GM21717 (cell line): ENCODE measurements at regions not wholly inside any gene's neighbourhood (a gene's known extent, or its start where the extent isn't known, plus 50 kb on each side); places are given as distances from the start of the nearest gene placed in this dataset.

Experiments
- ATAC-seq: cut with Tn5 transposase; IDR thresholded peaks from one replicate; pipeline ENCODE4 v1.9.1; 2021; ENCODE audit warnings: mild to moderate bottlenecking, moderate library complexity; ENCODE audit not compliant: unreplicated experiment

GRCh38 chr17:63325808-63326207 lies 120.3 kb downstream of the CYB561 start:
- ATAC-seq, result no peak

GRCh38 chr17:63329876-63330275 lies 116.2 kb downstream of the CYB561 start:
- no peak for ATAC-seq

- ATAC-seq, result no peak
Observed at GRCh38 chr17:63331301-63332061, 114.6 kb downstream of the CYB561 start.

- ATAC-seq, result no peak
Observed at GRCh38 chr17:63332286-63332685, 113.8 kb downstream of the CYB561 start.

GRCh38 chr17:63333869-63334268 lies 112.2 kb downstream of the CYB561 start:
- ATAC-seq, result no peak

- ATAC-seq, result no peak
Observed at GRCh38 chr17:63335831-63336230, 110.3 kb downstream of the CYB561 start.

GRCh38 chr17:63337579-63337978 lies 108.5 kb downstream of the CYB561 start:
- ATAC-seq, result no peak

- no peak for ATAC-seq
Observed at GRCh38 chr17:63338272-63338671, 107.8 kb downstream of the CYB561 start.

GRCh38 chr17:63341276-63341675 lies 104.8 kb downstream of the CYB561 start:
- no peak for ATAC-seq

- ATAC-seq, result no peak
Observed at GRCh38 chr17:63344383-63344782, 101.7 kb downstream of the CYB561 start.

- no peak for ATAC-seq
Observed at GRCh38 chr17:63345611-63346010, 100.5 kb downstream of the CYB561 start.

GRCh38 chr17:63347475-63347874 lies 98.6 kb downstream of the CYB561 start:
- no peak for ATAC-seq

GRCh38 chr17:63349478-63350000 lies 96.6 kb downstream of the CYB561 start:
- no peak for ATAC-seq

GRCh38 chr17:63350364-63350763 lies 95.7 kb downstream of the CYB561 start:
- ATAC-seq, result no peak

- ATAC-seq, result no peak
Observed at GRCh38 chr17:63354256-63354655, 91.8 kb downstream of the CYB561 start.

- ATAC-seq, result no peak
Observed at GRCh38 chr17:63356337-63356757, 89.8 kb downstream of the CYB561 start.

- ATAC-seq, result no peak
Observed at GRCh38 chr17:63358111-63358839, 87.8 kb downstream of the CYB561 start.

- ATAC-seq, result no peak
Observed at GRCh38 chr17:63358956-63359355, 87.2 kb downstream of the CYB561 start.

- ATAC-seq, result no peak
Observed at GRCh38 chr17:63361182-63361581, 84.9 kb downstream of the CYB561 start.

GRCh38 chr17:63362115-63362514 lies 84.0 kb downstream of the CYB561 start:
- ATAC-seq, result no peak

- ATAC-seq, result no peak
Observed at GRCh38 chr17:63364387-63364786, 81.7 kb downstream of the CYB561 start.

- ATAC-seq, result no peak
Observed at GRCh38 chr17:63364944-63365343, 81.2 kb downstream of the CYB561 start.
